ENCODE measurements at regions not wholly inside any gene's neighbourhood (a gene's known extent, or its start where the extent isn't known, plus 50 kb on each side); places are given as distances from the start of the nearest gene placed in this dataset.

DNA sequence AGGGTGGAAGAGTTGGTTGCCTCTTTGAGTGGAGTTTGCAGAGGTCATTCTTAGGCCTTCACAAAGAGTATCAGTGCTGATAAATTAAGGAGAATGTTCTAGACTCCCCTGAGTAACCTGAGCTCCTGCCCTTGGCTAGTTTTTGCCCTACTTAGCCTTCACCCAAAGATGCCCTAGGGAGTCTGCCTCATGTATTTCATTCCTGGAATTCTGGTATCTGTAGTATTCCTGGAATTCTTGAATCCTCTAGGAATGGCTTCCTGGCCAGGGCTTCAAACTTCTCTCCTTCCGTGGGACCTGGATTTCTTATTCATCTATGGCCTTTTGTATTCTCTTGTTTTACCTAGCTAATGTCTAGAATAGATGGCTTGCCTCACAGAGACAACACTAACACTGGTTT lies 701.1 kb downstream of the NOVA1 start:
- WGBS, 2 experiments, result 38 to 80% methylated on average over 1 of the region's 1 CpG
- H3K4me3 ChIP-seq (ENCODE audit: insufficient read depth, low read depth, low read length), result no peak overlapping the region
- H3K36me3 ChIP-seq (ENCODE audit: control insufficient read depth, insufficient read depth, low read length), result no peaks in the 10 kb centered on the region
- H3K27ac ChIP-seq (ENCODE audit: insufficient read depth, low read depth, low read length, poor library complexity, severe bottlenecking), result no peak overlapping the region
- no peaks in the 10 kb centered on the region for H3K9me3 ChIP-seq (ENCODE audit: control insufficient read depth, low read length)
- H3K27me3 ChIP-seq (ENCODE audit: control insufficient read depth, insufficient read depth, low read length, poor library complexity, severe bottlenecking), result no peaks in the 10 kb centered on the region
- no peaks in the 10 kb centered on the region for H3K4me1 ChIP-seq (ENCODE audit: control insufficient read depth, insufficient read depth, low read length)

DNA sequence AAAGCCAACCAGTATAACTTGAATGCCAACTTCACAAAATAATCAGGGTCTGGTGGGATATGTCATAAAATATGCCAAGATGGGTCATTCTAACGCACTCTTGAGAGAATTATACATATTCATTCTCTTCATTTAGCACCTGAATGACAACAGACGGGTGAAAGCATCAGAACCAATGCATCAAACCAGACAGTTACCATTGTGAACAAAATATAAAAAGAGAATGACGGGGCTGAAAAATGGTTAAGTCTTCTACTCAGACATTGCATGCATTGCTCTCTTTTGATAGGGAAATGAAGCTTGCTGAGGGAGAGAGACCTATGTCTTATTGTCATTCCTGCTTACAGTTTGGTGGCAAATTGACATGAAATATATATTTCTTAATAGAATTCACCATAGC lies 702.1 kb downstream of the NOVA1 start:
- Histone ChIP-seq H3K4me3 (ENCODE audit: insufficient read depth, low read depth, low read length) (no peak overlapping the region), H3K4me1 (ENCODE audit: control insufficient read depth, insufficient read depth, low read length) (no peaks in the 10 kb centered on the region), H3K27me3 (ENCODE audit: control insufficient read depth, insufficient read depth, low read length, poor library complexity, severe bottlenecking) (no peaks in the 10 kb centered on the region), H3K9me3 (ENCODE audit: control insufficient read depth, low read length) (no peaks in the 10 kb centered on the region), H3K27ac (ENCODE audit: insufficient read depth, low read depth, low read length, poor library complexity, severe bottlenecking) (no peak overlapping the region), H3K36me3 (ENCODE audit: control insufficient read depth, insufficient read depth, low read length) (no peaks in the 10 kb centered on the region)
- 84 to 94% methylated on average over 3 of the region's 3 CpGs for WGBS, 2 experiments

DNA sequence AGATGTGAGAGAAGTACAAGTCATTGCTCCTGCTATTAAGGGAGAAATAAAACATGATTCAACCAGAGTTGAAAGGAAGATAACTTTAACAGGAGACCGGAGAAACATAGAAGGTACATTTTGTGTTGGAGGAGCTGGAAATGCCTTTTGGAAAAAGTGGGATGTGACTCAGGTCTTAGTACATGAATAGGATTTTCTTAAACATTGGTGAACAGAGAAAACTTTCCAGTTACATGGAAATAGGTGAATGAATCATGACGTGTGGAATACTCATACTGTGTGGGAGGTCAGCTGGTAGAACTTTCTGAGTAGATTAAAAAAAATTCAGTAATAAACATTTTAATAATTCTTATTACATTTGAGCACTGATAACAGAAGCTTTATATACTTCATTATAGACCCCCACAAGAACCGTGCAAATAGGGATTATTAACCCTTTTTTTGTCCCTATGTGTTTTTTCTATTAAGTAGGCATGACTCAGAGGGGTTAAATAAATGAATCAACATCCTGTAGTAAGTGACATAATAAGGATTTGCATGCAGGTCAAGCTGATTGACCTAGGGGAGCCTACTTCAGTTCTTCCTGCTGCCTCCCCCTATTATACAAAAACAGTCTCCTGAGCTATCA lies 710.5 kb downstream of the NOVA1 start:
- Histone ChIP-seq H3K27ac (ENCODE audit: insufficient read depth, low read depth, low read length, poor library complexity, severe bottlenecking) (no peak overlapping the region), H3K4me1 (ENCODE audit: control insufficient read depth, insufficient read depth, low read length) (no peaks in the 10 kb centered on the region), H3K36me3 (ENCODE audit: control insufficient read depth, insufficient read depth, low read length) (no peaks in the 10 kb centered on the region), H3K9me3 (ENCODE audit: control insufficient read depth, low read length) (no peaks in the 10 kb centered on the region), H3K4me3 (ENCODE audit: insufficient read depth, low read depth, low read length) (no peak overlapping the region), H3K27me3 (ENCODE audit: control insufficient read depth, insufficient read depth, low read length, poor library complexity, severe bottlenecking) (no peaks in the 10 kb centered on the region)
- WGBS, 2 experiments, result 91 to 96% methylated on average over 2 to 3 of the region's 3 CpGs

DNA sequence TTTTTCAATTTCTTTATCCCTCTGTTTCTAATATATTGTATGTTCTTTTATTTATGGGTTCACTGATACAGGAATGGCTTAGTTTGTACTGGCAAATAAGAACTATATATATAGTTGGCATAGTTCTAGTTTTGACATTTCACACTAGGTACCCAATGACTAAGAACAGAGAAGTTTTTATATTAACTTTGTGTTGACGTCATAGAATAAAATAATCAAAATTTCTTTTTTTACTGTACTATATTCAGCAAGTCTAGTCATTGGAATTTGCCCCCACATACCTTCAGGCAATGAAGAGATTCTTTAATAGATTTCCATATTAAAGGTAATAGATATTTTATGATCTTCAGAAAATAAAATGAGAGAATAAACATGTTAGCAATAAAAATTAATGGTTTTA lies 713.2 kb downstream of the NOVA1 start:
- H3K4me3 ChIP-seq (ENCODE audit: insufficient read depth, low read depth, low read length), result no peak overlapping the region
- no peaks in the 10 kb centered on the region for H3K4me1 ChIP-seq (ENCODE audit: control insufficient read depth, insufficient read depth, low read length)
- no peak overlapping the region for H3K27ac ChIP-seq (ENCODE audit: insufficient read depth, low read depth, low read length, poor library complexity, severe bottlenecking)
- WGBS, 2 experiments, result no CpG with 5 or more reads among the region's 1 CpG
- H3K9me3 ChIP-seq (ENCODE audit: control insufficient read depth, low read length), result no peaks in the 10 kb centered on the region
- H3K27me3 ChIP-seq (ENCODE audit: control insufficient read depth, insufficient read depth, low read length, poor library complexity, severe bottlenecking), result no peaks in the 10 kb centered on the region
- no peaks in the 10 kb centered on the region for H3K36me3 ChIP-seq (ENCODE audit: control insufficient read depth, insufficient read depth, low read length)

DNA sequence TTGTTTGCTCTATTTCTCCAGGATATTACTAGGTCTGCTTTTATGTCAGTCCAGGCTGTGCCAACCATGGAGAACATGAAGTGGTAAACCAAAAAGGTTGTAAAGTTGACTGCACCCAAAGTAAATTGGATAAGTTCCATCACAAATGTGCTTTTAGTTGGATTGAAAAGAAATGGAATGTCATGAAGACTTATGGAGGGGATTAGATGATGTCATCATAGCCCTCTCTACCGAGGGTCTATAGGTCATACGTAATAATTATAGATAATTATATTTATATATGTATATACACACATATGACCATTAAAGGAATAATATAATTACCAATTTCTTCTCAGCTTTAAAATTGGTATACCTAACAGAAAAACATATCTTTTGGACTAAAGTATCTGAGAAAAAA lies 714.9 kb downstream of the NOVA1 start:
- Histone ChIP-seq H3K4me1 (ENCODE audit: control insufficient read depth, insufficient read depth, low read length) (peaks cover 3% of the 10 kb centered on the region), H3K27ac (ENCODE audit: insufficient read depth, low read depth, low read length, poor library complexity, severe bottlenecking) (no peak overlapping the region), H3K9me3 (ENCODE audit: control insufficient read depth, low read length) (no peaks in the 10 kb centered on the region), H3K36me3 (ENCODE audit: control insufficient read depth, insufficient read depth, low read length) (no peaks in the 10 kb centered on the region), H3K27me3 (ENCODE audit: control insufficient read depth, insufficient read depth, low read length, poor library complexity, severe bottlenecking) (no peaks in the 10 kb centered on the region), H3K4me3 (ENCODE audit: insufficient read depth, low read depth, low read length) (no peak overlapping the region)
- no CpG with 5 or more reads among the region's 2 CpGs for WGBS, 2 experiments

DNA sequence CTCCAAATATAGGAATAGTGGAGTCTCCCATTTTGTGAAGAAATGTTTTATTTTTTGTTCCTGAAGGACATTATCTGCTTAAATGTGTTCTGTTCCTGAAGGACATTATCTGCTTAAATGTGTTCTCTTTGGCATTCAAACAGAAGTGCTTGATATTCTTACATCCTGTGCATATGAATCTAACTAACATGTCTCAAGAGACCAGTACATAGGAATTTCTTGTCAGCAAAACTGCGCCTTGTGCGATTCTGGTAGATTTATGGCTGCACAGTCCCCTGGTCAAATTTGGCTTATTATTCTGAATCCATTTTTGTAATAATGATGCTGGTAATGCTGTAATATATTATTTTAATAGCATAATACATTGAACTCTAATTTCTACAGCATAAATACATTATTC lies 722.4 kb downstream of the NOVA1 start:
- H3K4me1 ChIP-seq (ENCODE audit: control insufficient read depth, insufficient read depth, low read length), result peaks cover 7% of the 10 kb centered on the region
- no peaks in the 10 kb centered on the region for H3K9me3 ChIP-seq (ENCODE audit: control insufficient read depth, low read length)
- H3K27me3 ChIP-seq (ENCODE audit: control insufficient read depth, insufficient read depth, low read length, poor library complexity, severe bottlenecking), result no peaks in the 10 kb centered on the region
- WGBS, 2 experiments, result 82 to 100% methylated on average over 2 of the region's 2 CpGs
- no peaks in the 10 kb centered on the region for H3K36me3 ChIP-seq (ENCODE audit: control insufficient read depth, insufficient read depth, low read length)
- no peak overlapping the region for H3K4me3 ChIP-seq (ENCODE audit: insufficient read depth, low read depth, low read length)
- H3K27ac ChIP-seq (ENCODE audit: insufficient read depth, low read depth, low read length, poor library complexity, severe bottlenecking), result no peak overlapping the region

DNA sequence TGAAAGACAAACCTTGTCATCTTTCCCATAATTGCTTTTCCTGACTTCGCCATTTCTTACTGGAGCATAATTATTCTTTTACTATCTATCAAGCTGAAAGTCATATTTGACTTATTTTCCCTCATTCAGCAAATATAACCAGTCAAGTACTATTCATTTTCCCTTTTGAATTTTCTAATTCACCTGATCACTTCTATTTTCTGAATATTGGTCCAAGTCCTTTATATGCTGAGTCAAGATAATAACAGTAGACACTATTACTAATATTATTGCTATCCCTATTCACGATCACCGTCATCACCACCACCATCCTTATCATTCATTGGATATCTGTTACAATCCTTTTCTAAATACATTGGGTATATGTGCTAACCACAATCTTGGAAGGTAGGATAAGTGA lies 728.0 kb downstream of the NOVA1 start:
- Histone ChIP-seq H3K9me3 (ENCODE audit: control insufficient read depth, low read length) (no peaks in the 10 kb centered on the region), H3K36me3 (ENCODE audit: control insufficient read depth, insufficient read depth, low read length) (no peaks in the 10 kb centered on the region), H3K4me3 (ENCODE audit: insufficient read depth, low read depth, low read length) (no peak overlapping the region), H3K27me3 (ENCODE audit: control insufficient read depth, insufficient read depth, low read length, poor library complexity, severe bottlenecking) (no peaks in the 10 kb centered on the region), H3K27ac (ENCODE audit: insufficient read depth, low read depth, low read length, poor library complexity, severe bottlenecking) (no peak overlapping the region), H3K4me1 (ENCODE audit: control insufficient read depth, insufficient read depth, low read length) (no peaks in the 10 kb centered on the region)
- WGBS, 2 experiments, result 87 to 93% methylated on average over 1 to 3 of the region's 3 CpGs

DNA sequence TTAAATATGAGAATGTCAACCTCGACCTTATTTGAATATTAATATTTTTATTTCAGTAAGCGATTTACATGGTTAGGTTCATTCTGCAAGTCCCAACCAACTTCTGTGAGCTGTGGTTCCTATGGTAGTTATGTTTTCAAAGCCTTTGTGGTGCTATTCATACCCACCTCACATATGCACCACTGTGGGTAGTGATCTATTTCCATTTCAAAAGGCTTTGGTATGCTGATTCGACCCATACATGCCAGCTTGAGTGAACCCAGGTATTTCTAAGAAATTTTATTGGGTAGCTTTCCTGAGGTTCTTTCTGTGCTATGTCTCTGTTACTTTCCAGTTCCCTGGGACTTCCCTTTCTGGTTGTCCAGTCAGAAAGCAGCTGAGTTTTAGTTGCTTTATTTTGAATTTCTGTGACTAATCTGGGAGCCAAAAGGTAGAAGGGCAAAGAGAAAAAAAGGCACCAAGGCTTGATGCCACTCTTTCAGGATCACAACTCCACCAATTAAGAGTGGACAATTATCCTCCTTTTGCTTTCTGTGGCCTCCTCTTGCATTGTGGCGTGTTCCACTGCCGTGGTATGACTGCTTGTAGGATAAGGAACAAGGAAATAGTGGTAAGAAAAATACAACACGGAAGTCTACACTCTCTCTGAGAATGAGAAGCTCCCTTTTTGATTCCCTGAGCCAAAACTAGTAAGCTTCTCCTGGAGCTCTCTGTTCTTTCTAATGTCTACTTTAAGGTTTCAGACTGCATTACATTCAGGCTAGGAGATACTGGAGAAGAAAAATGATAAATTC lies 729.1 kb downstream of the NOVA1 start:
- 61 to 73% methylated on average over 4 to 6 of the region's 6 CpGs for WGBS, 2 experiments
- no peak overlapping the region for H3K4me3 ChIP-seq (ENCODE audit: insufficient read depth, low read depth, low read length)
- no peaks in the 10 kb centered on the region for H3K27me3 ChIP-seq (ENCODE audit: control insufficient read depth, insufficient read depth, low read length, poor library complexity, severe bottlenecking)
- no peaks in the 10 kb centered on the region for H3K9me3 ChIP-seq (ENCODE audit: control insufficient read depth, low read length)
- H3K27ac ChIP-seq (ENCODE audit: insufficient read depth, low read depth, low read length, poor library complexity, severe bottlenecking), result no peak overlapping the region
- H3K36me3 ChIP-seq (ENCODE audit: control insufficient read depth, insufficient read depth, low read length), result no peaks in the 10 kb centered on the region
- no peaks in the 10 kb centered on the region for H3K4me1 ChIP-seq (ENCODE audit: control insufficient read depth, insufficient read depth, low read length)

DNA sequence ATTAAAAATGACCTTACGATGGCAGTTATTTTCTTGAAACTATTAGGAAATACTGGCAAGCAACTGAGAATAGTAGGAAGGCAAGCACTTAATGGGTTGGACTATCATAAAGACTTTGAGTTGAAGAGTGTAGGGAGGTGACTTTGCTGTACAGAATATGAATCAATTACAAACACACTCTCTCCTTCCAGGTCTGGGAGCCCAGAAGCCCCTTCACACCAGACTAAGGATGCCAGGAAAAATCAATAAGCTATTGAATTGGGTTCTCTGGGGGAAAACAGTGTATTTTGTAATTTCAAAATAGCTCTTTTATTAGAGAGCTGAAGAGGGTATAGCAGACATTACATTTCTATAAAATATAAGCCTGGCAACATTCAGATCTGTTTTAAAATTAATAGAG lies 736.4 kb downstream of the NOVA1 start:
- H3K4me3 ChIP-seq (ENCODE audit: insufficient read depth, low read depth, low read length), result no peak overlapping the region
- H3K9me3 ChIP-seq (ENCODE audit: control insufficient read depth, low read length), result no peaks in the 10 kb centered on the region
- WGBS, 2 experiments, result 95 to 97% methylated on average over 1 of the region's 1 CpG
- H3K4me1 ChIP-seq (ENCODE audit: control insufficient read depth, insufficient read depth, low read length), result no peaks in the 10 kb centered on the region
- no peaks in the 10 kb centered on the region for H3K27me3 ChIP-seq (ENCODE audit: control insufficient read depth, insufficient read depth, low read length, poor library complexity, severe bottlenecking)
- no peak overlapping the region for H3K27ac ChIP-seq (ENCODE audit: insufficient read depth, low read depth, low read length, poor library complexity, severe bottlenecking)
- no peaks in the 10 kb centered on the region for H3K36me3 ChIP-seq (ENCODE audit: control insufficient read depth, insufficient read depth, low read length)

DNA sequence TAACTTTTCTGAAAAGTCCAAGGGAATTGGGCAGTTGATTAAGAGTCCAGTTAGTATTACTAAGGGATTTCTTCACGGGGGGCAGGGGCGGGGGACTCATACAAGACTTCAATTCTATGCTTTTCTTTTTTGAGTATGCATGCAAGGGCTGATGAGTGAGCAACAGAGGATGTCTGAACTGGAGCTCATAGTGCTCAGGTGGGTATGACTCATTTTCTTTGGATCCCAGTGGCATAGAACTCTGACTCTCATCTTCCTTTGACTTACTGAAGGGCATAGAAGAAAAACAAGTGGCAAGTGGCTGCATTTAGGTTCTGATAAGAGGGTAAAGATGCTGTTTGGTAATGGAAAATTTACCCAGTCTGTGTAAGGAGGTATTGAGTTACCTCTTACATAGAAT lies 749.2 kb downstream of the NOVA1 start:
- Histone ChIP-seq H3K9me3 (ENCODE audit: control insufficient read depth, low read length) (no peaks in the 10 kb centered on the region), H3K27me3 (ENCODE audit: control insufficient read depth, insufficient read depth, low read length, poor library complexity, severe bottlenecking) (no peaks in the 10 kb centered on the region), H3K4me3 (ENCODE audit: insufficient read depth, low read depth, low read length) (no peak overlapping the region), H3K4me1 (ENCODE audit: control insufficient read depth, insufficient read depth, low read length) (peaks cover 2% of the 10 kb centered on the region), H3K36me3 (ENCODE audit: control insufficient read depth, insufficient read depth, low read length) (no peaks in the 10 kb centered on the region), H3K27ac (ENCODE audit: insufficient read depth, low read depth, low read length, poor library complexity, severe bottlenecking) (no peak overlapping the region)
- 88 to 93% methylated on average over 2 of the region's 2 CpGs for WGBS, 2 experiments
